ENCODE measurements at regions not wholly inside any gene's neighbourhood (a gene's known extent, or its start where the extent isn't known, plus 50 kb on each side); places are given as distances from the start of the nearest gene placed in this dataset.

- H3K4me1 ChIP-seq, result no peaks in the 10 kb centered on the region
- no peak for TF ChIP-seq CTCF (IDR thresholded peaks at IDR 0.05)
- TF ChIP-seq POLR2A (IDR thresholded peaks at IDR 0.05), result no peak
- no peaks in the 10 kb centered on the region for H3K9me3 ChIP-seq
- no peaks in the 10 kb centered on the region for H3K27me3 ChIP-seq
- H3K4me3 ChIP-seq (replicated peaks in 1 of 3), result no peak overlapping the region
- no peaks in the 10 kb centered on the region for H3K36me3 ChIP-seq
- WGBS, 2 donors, result 87% methylated on average over 8 of the region's 8 CpGs
- no peak for DNase-seq
- intact Hi-C loops (cut with DNase I), result no loop called here
- H3K27ac ChIP-seq, result no peak overlapping the region
These were observed 173.0 kb upstream of the GOT2 start for GRCh38 chr16:58906981-58907715.

DNA sequence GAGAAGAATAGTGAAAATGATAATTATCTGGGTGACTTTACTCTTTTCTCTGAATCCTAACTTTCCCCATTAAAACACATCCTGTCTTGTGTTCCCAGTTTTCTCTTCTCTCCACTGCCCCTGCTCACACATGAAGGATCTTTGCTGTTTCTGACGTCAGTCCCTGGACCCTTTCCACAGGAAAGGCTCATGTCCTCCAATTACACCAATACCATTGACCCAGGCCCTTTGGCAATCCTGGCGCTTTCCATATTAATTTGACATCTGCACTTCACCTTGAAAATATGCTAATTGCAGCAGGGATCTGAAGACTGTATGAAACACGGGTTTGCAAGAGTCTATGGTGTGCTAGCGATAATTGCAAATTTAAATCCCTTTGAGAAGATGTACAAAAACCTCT is 170.2 kb upstream of the GOT2 start:
- no peak overlapping the region for H3K4me3 ChIP-seq (replicated peaks in 1 of 3)
- intact Hi-C loops (cut with DNase I), result no loop called here
- no peaks in the 10 kb centered on the region for H3K36me3 ChIP-seq
- H3K27ac ChIP-seq, result no peak overlapping the region
- no peaks in the 10 kb centered on the region for H3K27me3 ChIP-seq
- H3K9me3 ChIP-seq, result no peaks in the 10 kb centered on the region
- DNase-seq, result no peak
- no peaks in the 10 kb centered on the region for H3K4me1 ChIP-seq
- 77% methylated on average over 4 of the region's 4 CpGs for WGBS, 2 donors
- TF ChIP-seq CTCF (IDR thresholded peaks at IDR 0.05) (no peak), POLR2A (IDR thresholded peaks at IDR 0.05) (no peak)

DNA sequence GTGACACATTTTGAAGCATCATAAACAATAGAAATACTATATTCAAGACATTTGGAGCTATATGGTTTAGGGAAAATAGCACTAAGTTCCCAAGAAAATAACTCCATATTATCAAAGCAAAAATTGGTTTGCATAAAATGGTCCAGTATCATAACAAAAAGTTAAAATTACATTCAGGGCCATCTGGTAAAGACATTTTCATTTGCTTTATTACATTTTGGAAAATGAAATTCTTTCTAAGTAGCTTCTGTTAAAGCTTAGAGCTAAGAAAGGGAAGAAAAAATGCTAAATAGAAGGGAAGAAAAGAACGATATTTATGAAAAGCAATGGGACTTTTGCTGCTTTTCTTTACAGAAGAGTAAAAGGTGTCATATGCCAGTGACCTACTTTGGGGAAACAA is 155.4 kb upstream of the GOT2 start:
- intact Hi-C loops (cut with DNase I), result no loop called here
- Histone ChIP-seq H3K4me1 (no peaks in the 10 kb centered on the region), H3K4me3 (replicated peaks in 1 of 3) (no peak overlapping the region), H3K9me3 (no peaks in the 10 kb centered on the region), H3K27ac (no peak overlapping the region), H3K36me3 (no peaks in the 10 kb centered on the region), H3K27me3 (no peaks in the 10 kb centered on the region)
- TF ChIP-seq POLR2A (IDR thresholded peaks at IDR 0.05), result no peak
- no peak for TF ChIP-seq CTCF (IDR thresholded peaks at IDR 0.05)
- DNase-seq, result no peak
- WGBS, 2 donors, result 85 to 87% methylated on average over 1 of the region's 1 CpG

DNA sequence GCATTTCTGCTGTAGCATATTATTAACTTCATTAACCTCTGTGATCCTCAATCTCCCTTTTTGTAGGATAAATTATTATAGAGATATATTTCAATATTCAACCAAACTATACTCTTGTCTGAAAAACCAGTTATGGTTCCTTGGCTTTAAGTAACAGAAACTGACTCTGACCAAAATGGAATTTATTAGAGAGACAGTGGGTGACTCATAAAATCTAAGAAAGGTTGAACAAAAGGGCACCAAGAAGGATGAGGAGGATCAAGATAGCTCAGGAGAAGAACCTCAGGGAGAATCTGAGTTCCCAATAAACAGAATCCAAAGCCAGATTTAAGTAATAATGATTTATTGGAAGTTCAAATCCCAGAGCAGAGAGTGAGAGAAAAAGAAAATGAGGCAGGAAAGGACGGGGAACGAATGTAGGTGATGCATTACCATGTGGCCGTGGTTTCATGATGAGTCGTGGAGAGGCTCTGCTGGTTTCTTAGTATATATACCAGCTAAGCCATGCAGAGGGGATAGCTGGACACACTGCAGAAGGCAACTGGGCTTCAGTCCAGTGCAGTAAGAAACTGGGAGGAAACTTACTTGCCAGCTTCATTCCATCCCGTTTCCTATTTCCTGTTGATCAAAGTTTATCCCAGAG is 151.5 kb upstream of the GOT2 start:
- H3K4me3 ChIP-seq (replicated peaks in 1 of 3), result no peak overlapping the region
- no peaks in the 10 kb centered on the region for H3K4me1 ChIP-seq
- intact Hi-C loops (cut with DNase I), result no loop called here
- H3K9me3 ChIP-seq, result no peaks in the 10 kb centered on the region
- TF ChIP-seq POLR2A (IDR thresholded peaks at IDR 0.05) (no peak), CTCF (IDR thresholded peaks at IDR 0.05) (no peak)
- H3K27ac ChIP-seq, result no peak overlapping the region
- H3K27me3 ChIP-seq, result no peaks in the 10 kb centered on the region
- H3K36me3 ChIP-seq, result no peaks in the 10 kb centered on the region
- DNase-seq, result no peak
- WGBS, 2 donors, result 81 to 84% methylated on average over 5 of the region's 5 CpGs

DNA sequence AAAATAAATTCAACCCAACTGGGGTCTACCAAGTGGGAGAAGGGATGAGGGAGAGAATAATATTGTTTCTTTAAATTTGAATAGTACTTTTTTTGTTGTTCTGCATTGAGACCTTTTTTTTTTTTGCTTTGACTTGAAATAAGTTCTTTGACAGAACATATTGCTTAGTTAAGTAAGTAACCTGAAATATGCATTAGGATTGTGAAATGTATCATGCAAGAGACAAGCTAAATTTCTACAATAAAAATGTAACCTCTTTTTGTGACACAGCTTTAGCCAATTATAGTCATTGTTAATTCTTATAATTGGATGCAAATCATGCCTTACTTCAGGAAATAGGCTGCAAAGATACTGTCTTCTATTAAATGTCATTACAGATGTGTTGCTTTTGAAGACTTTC is 150.0 kb upstream of the GOT2 start:
- Histone ChIP-seq H3K9me3 (no peaks in the 10 kb centered on the region), H3K4me3 (replicated peaks in 1 of 3) (no peak overlapping the region), H3K27me3 (no peaks in the 10 kb centered on the region), H3K27ac (no peak overlapping the region), H3K4me1 (no peaks in the 10 kb centered on the region), H3K36me3 (no peaks in the 10 kb centered on the region)
- TF ChIP-seq CTCF (IDR thresholded peaks at IDR 0.05), result no peak
- TF ChIP-seq POLR2A (IDR thresholded peaks at IDR 0.05), result no peak
- intact Hi-C loops (cut with DNase I), result no loop called here
- no peak for DNase-seq
